Endothelial cell of umbilical vein (primary cell): ENCODE measurements at regions not wholly inside any gene's neighbourhood (a gene's known extent, or its start where the extent isn't known, plus 50 kb on each side); places are given as distances from the start of the nearest gene placed in this dataset.

Source experiments
- BruUV-seq: library from RNA; stranded (reverse); fragments of 400-500 nt; replicated peaks from 2 replicates; lab custom pipeline; 2021; lab: Mats Ljungman, UMichigan
- CTCF ChIA-PET: fragments of 300-600, 350-600 bp; sonication (Branson Sonifier 250); formaldehyde crosslinking; loops from one replicate; lab custom pipeline; 2021; ENCODE audit warnings: antibody characterized with exemption, inconsistent platforms; lab: Charles Lee
- POLR2A ChIA-PET: fragments of 300-600, 350-600 bp; sonication (Branson Sonifier 250); formaldehyde crosslinking; loops from one replicate; lab custom pipeline; 2021; ENCODE audit warnings: antibody characterized with exemption, inconsistent platforms; lab: Charles Lee
- DNase-seq: peaks from one replicate; pipeline ENCODE4 v3.0.0-alpha.2; 2011; ENCODE audit warnings: low read depth, low spot score
- FAIRE-seq: peaks from 2 replicates; lab custom pipeline; 2011; peaks lifted over from hg19 to GRCh38; lab: Jason Lieb, UNC
- H2AFZ ChIP-seq: 2 replicates; pipeline ENCODE4 v1.6.0; 2012; ENCODE audit warnings: low read depth, low read length, control low read depth, inconsistent platforms
- H3K27ac ChIP-seq: 2 replicates; pipeline ENCODE4 v1.5.1; 2011; ENCODE audit warnings: low read depth, mild to moderate bottlenecking, control low read depth, low read length, moderate library complexity; ENCODE audit not compliant: insufficient read depth
- H3K27me3 ChIP-seq, 2 experiments: 2 replicates each; pipeline versions ENCODE4 v1.6.0 to v1.6.1; 2011; ENCODE audit warnings: low read length in 2 of 2, mixed read lengths in 1 of 2; ENCODE audit not compliant: control insufficient read depth in 2 of 2, insufficient read depth in 2 of 2
- H3K36me3 ChIP-seq, 2 experiments: 2 replicates in 1 of 2; 3 replicates in 1 of 2; pipeline ENCODE4 v1.5.1; 2011; ENCODE audit warnings: low read length in 2 of 2, mild to moderate bottlenecking in 1 of 2, moderate library complexity in 1 of 2; ENCODE audit not compliant: control insufficient read depth in 2 of 2, insufficient read depth in 2 of 2; ENCODE audit errors: extremely low read depth in 1 of 2
- H3K4me1 ChIP-seq: 3 replicates; pipeline ENCODE4 v1.5.1; 2011; ENCODE audit warnings: mild to moderate bottlenecking, low read length; ENCODE audit not compliant: control insufficient read depth, insufficient read depth; ENCODE audit errors: extremely low read depth
- H3K4me2 ChIP-seq: 2 replicates; pipeline ENCODE4 v1.6.1; 2011; ENCODE audit warnings: low read length, control low read depth, mixed read lengths; ENCODE audit not compliant: insufficient read depth
- H3K4me3 ChIP-seq, 3 experiments: fragments of 200-600 bp in 1 of 3; sonication (generic), shearing (Covaris generic) in 1 of 3; replicated peaks in 1 of 3; 2 replicates each; pipeline ENCODE4 v1.5.1; 2011 to 2016; ENCODE audit warnings: control low read depth in 3 of 3, low read length in 3 of 3, mild to moderate bottlenecking in 2 of 3, inconsistent platforms in 1 of 3, low read depth in 1 of 3, moderate library complexity in 1 of 3; ENCODE audit not compliant: insufficient read depth in 1 of 3
- H3K79me2 ChIP-seq: 2 replicates; pipeline ENCODE4 v1.6.0; 2012; ENCODE audit warnings: low read length, inconsistent platforms; ENCODE audit not compliant: control insufficient read depth, insufficient read depth
- H3K9ac ChIP-seq: replicated peaks from 2 replicates; pipeline ENCODE3; 2011; ENCODE audit warnings: low read length, control low read depth; ENCODE audit not compliant: insufficient read depth; ENCODE audit errors: extremely low read depth
- H3K9me1 ChIP-seq: replicated peaks from 3 replicates; pipeline ENCODE4 v1.6.0; 2011; ENCODE audit warnings: mild to moderate bottlenecking, low read length; ENCODE audit not compliant: control insufficient read depth, insufficient read depth; ENCODE audit errors: extremely low read depth
- H3K9me3 ChIP-seq: replicated peaks from 2 replicates; pipeline ENCODE4 v1.5.1; 2012; ENCODE audit warnings: low read length, inconsistent platforms; ENCODE audit not compliant: control insufficient read depth, insufficient read depth
- H4K20me1 ChIP-seq: replicated peaks from 2 replicates; pipeline ENCODE3; 2011; ENCODE audit warnings: mild to moderate bottlenecking, low read length; ENCODE audit not compliant: control insufficient read depth, insufficient read depth; ENCODE audit errors: extremely low read depth
- EZH2 ChIP-seq: IDR thresholded peaks from 2 replicates; pipeline ENCODE4 v1.6.1; 2012; ENCODE audit warnings: borderline replicate concordance, low read depth, mild to moderate bottlenecking, moderate library complexity, low read length, inconsistent platforms; ENCODE audit not compliant: severe bottlenecking
- FOS ChIP-seq: IDR thresholded peaks from 2 replicates; pipeline ENCODE4 v1.6.1; 2011; ENCODE audit warnings: mild to moderate bottlenecking, low read length, moderate library complexity, borderline replicate concordance; ENCODE audit not compliant: insufficient read depth
- GATA2 ChIP-seq: IDR thresholded peaks from 2 replicates; pipeline ENCODE4 v1.7.0; 2011; ENCODE audit warnings: low read depth, mild to moderate bottlenecking, moderate library complexity, mixed read lengths, low read length; ENCODE audit not compliant: insufficient read length, insufficient read depth
- JUN ChIP-seq: IDR thresholded peaks from 2 replicates; pipeline ENCODE4 v1.6.1; 2011; ENCODE audit warnings: borderline replicate concordance, low read depth; ENCODE audit not compliant: insufficient read length, insufficient read depth
- MYC ChIP-seq: IDR thresholded peaks from one replicate; pipeline ENCODE4 v1.6.1; 2011; ENCODE audit warnings: mild to moderate bottlenecking, low read depth, low read length
- POLR2A ChIP-seq: IDR thresholded peaks from 2 replicates; pipeline ENCODE4 v1.6.1; 2012; ENCODE audit warnings: low read depth, mild to moderate bottlenecking, control low read depth, low read length
- POLR2AphosphoS5 ChIP-seq: IDR thresholded peaks from 2 replicates; pipeline ENCODE4 v1.6.1; 2012; ENCODE audit warnings: low read depth, mild to moderate bottlenecking, control low read depth, low read length, moderate library complexity; ENCODE audit not compliant: insufficient read depth
- dilution Hi-C: fragments of 300-500 bp; cut with MboI; formaldehyde crosslinking; loops from one replicate; pipeline ENCODE4 v1.15.0; 2019; ENCODE audit warnings: low sequenced_read_pairs; ENCODE audit not compliant: extremely low pct_ligation_motif_present
- intact Hi-C: fragments of 100-400 bp; cut with micrococcal nuclease; formaldehyde crosslinking; loops from one replicate; pipeline ENCODE4 v1.10.0; 2022
- TF ChIP-seq, protein P1 (sequence below): IDR thresholded peaks from 2 replicates; pipeline ENCODE4 v1.6.1; 2011; ENCODE audit not compliant: insufficient read depth, insufficient read length
- TF ChIP-seq, protein P2 (sequence below), 2 donors: IDR thresholded peaks; 1 replicate in 1 of 2; 2 replicates in 1 of 2; pipeline ENCODE4 v1.5.1; 2011; ENCODE audit warnings: low read length in 2 of 2, mild to moderate bottlenecking in 2 of 2, moderate library complexity in 2 of 2, control low read depth in 1 of 2, inconsistent platforms in 1 of 2, low read depth in 1 of 2; ENCODE audit not compliant: insufficient read depth in 1 of 2; ENCODE audit errors: extremely low read depth in 1 of 2

DNA sequence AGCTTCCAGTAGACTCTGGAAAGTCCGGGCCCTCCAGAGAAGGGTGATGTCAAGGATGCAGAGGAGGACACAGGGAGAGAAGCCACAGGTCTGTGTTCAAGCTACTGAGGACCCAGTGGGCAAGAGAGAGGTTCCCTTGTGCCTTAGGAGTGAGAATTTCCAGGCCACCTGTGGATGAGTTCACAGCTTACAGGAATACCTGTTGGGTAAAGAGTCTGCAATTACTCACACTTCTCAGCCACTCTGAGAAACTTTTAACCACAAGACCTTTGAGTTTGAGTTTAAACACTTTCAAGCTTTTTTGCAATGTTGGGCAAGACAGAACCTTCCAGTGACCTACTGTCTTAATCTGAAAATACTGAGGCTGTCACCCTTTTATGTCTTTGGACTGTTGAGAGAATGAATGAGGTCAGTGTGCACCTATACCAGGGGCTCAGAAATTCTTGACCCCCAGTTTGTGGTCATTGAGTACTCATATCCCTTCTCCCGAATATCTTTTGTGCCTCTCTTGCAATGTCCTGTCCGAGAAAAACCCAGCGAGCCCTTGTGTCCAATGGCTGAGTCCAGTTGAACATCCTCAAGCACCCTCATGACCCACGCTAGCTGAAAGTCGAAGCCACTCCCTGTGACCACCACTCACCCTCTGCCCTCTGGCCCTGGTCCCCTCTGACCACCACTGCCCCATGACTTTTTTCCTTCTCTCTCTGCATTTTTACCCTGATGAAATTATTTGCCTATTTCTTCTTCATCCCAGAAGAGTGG is 368.5 kb upstream of the ZNF507 start:
- dilution Hi-C loops (no loop called here), intact Hi-C loops (no loop called here)
- BruUV-seq, result no TSS peak
- no peaks in the 10 kb centered on the region for H3K27me3 ChIP-seq
- H3K27ac ChIP-seq, result no peak overlapping the region
- no peaks in the 10 kb centered on the region for H3K9me1 ChIP-seq
- no peak for FAIRE-seq
- CTCF ChIA-PET, result no interaction called here
- H4K20me1 ChIP-seq, result no peaks in the 10 kb centered on the region
- H3K9ac ChIP-seq, result no peak overlapping the region
- DNase-seq, result no peak
- no peaks in the 10 kb centered on the region for H3K36me3 ChIP-seq
- POLR2A ChIA-PET, result no interaction called here
- no peaks in the 10 kb centered on the region for H3K79me2 ChIP-seq
- peaks cover 2% of the 10 kb centered on the region for H3K9me3 ChIP-seq
- no peak overlapping the region for H3K4me3 ChIP-seq
- H3K4me1 ChIP-seq, result no peaks in the 10 kb centered on the region
- no peak for TF ChIP-seq MYC
- no peak for TF ChIP-seq POLR2AphosphoS5
- no peak for TF ChIP-seq GATA2
- H3K4me2 ChIP-seq, result no peak overlapping the region
- no peak overlapping the region for H2AFZ ChIP-seq

DNA sequence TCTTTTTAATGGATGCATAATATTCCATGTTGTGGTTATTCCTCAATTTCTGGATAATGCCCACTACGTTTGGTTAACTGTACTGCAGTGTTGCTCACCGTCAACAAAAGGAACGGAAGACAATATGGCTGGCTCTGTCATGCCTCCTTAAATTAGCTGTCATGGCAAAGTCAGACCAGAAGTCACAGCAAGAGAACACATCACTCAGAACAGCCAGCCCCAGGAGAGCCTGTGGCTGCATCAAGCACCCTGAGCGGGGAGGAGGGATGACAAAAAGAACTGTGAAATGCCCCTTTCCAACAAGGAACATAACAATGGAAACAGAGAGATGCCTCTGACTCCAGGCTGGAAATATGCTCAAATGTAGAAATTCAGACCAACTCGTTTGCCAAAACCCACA is 366.0 kb upstream of the ZNF507 start:
- DNase-seq (no peak), FAIRE-seq (no peak)
- Histone ChIP-seq H3K9me3 (peaks cover 3% of the 10 kb centered on the region), H3K4me1 (no peaks in the 10 kb centered on the region), H3K9ac (no peak overlapping the region), H3K27me3 (no peaks in the 10 kb centered on the region), H3K79me2 (no peaks in the 10 kb centered on the region), H2AFZ (no peak overlapping the region), H3K36me3 (no peaks in the 10 kb centered on the region), H4K20me1 (no peaks in the 10 kb centered on the region), H3K4me2 (no peak overlapping the region), H3K9me1 (no peaks in the 10 kb centered on the region), H3K27ac (no peak overlapping the region), H3K4me3 (no peak overlapping the region)
- ChIA-PET CTCF (no interaction called here), POLR2A (no interaction called here)
- intact Hi-C loops, result no loop called here
- dilution Hi-C loops, result no loop called here
- TF ChIP-seq GATA2 (no peak), FOS (no peak), POLR2A (no peak), JUN (no peak), EZH2 (no peak), MYC (no peak), POLR2AphosphoS5 (no peak)
- TF ChIP-seq, protein P1, sequence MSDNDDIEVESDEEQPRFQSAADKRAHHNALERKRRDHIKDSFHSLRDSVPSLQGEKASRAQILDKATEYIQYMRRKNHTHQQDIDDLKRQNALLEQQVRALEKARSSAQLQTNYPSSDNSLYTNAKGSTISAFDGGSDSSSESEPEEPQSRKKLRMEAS, result no peak
- TF ChIP-seq, protein P2, sequence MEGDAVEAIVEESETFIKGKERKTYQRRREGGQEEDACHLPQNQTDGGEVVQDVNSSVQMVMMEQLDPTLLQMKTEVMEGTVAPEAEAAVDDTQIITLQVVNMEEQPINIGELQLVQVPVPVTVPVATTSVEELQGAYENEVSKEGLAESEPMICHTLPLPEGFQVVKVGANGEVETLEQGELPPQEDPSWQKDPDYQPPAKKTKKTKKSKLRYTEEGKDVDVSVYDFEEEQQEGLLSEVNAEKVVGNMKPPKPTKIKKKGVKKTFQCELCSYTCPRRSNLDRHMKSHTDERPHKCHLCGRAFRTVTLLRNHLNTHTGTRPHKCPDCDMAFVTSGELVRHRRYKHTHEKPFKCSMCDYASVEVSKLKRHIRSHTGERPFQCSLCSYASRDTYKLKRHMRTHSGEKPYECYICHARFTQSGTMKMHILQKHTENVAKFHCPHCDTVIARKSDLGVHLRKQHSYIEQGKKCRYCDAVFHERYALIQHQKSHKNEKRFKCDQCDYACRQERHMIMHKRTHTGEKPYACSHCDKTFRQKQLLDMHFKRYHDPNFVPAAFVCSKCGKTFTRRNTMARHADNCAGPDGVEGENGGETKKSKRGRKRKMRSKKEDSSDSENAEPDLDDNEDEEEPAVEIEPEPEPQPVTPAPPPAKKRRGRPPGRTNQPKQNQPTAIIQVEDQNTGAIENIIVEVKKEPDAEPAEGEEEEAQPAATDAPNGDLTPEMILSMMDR (IDR thresholded peaks at IDR 0.05; ENCODE audit: extremely low read depth in 1 of 2, insufficient read depth in 1 of 2, low read depth in 1 of 2, low read length in 2 of 2), result no peak
- BruUV-seq, result no TSS peak
